ENCODE measurements at regions not wholly inside any gene's neighbourhood (a gene's known extent, or its start where the extent isn't known, plus 50 kb on each side); places are given as distances from the start of the nearest gene placed in this dataset.

DNA sequence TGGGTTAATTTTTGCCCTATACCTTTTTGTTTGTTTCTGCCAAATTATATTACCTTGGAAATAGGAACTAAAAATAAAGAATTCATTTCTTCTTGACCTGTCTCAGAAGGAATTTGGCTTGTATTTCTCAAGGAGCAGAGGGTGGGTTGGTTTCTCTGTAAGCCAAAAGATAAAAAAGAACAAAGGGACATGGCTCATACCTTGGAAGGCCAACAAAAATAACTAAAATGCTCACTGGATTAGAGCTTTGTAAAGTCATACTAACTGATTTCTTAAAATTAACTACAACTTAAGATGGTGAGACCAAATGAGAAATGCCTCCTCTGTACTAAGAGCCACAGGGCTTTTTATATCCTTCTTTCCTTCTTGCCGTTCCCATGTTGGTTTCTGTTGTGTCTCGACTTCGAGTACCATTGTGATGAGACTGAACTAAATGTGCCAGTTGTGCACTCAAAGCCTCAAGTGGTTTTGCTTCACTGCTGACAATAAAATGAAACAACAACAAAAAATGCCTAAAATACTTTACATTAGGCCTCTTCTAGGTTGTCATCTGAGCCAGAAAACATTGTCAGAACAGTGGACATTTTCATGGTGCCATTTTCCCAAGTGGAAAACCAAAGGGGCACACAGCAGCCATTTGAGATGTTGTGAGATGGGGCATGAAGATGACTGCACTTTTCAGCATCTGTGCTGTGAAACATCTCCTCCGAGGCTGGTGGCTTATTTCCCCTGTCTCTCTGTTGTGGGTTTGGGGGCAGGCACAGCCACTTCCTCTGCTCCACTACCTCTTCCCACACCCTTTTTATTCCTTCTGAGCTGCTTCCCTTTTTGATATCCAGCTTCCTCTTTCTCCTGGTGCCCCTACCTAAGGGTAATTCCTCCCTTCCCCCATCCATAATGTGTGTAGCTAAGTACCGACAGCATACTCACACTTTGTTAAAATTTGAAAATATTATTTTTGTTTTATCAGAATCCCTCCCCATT lies 51.8 kb upstream of the AGR3 start:
- POLR2A ChIA-PET: no interaction called here
- CTCF ChIA-PET: interaction anchor here (1.2 kb wide), 1 partner anchor 20 kb away, joined by 3 read pairs; no protein-coding TSS in a partner anchor
- peak overlapping the region in 3 of 7 experiments; percentile 1 to 44 (median 23) for H3K4me3 ChIP-seq (ENCODE audit: control insufficient read depth in 1 of 7, extremely low read depth in 1 of 7, insufficient read depth in 4 of 7, low read depth in 2 of 7, low read length in 6 of 7)

DNA sequence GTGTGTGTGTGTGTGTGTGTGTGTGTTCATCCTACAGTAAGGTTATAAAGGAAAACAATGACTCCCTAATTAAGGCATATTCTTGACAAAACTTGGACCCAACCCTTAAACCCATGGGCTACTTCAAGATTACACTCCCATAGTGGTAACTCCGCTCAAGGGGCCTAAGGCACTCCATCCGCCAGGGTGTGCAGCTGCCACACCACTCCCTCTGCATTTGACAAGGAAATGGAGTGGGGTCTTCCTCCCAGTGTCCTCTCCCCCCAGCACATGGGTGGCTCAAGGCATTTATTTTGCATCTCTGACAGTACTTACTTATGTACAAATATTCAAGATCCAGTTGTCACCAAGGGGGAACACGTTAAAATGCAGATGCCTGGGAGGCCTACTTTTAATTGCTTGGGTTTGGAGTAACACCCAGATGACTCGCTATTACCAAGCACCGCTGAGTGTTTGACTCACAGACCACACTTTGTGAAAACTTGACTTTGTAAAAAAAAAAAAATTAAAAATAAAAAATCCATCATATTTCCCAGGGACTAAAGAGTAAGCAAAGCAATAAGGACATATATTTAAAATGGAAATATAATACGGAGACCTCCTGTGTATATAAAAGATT lies 53.0 kb upstream of the AGR3 start:
- Histone ChIP-seq H3K36me3 (ENCODE audit: control insufficient read depth in 4 of 4, insufficient read depth in 4 of 4, low read length in 3 of 4) (no peaks in the 10 kb centered on the region), H3K4me3 (ENCODE audit: control insufficient read depth in 1 of 7, extremely low read depth in 1 of 7, insufficient read depth in 4 of 7, low read depth in 2 of 7, low read length in 6 of 7) (no peak overlapping the region), H3K9me3 (ENCODE audit: control extremely low read depth in 1 of 5, control insufficient read depth in 4 of 5, insufficient read depth in 2 of 5, low read depth in 1 of 5, low read length in 4 of 5) (no peaks in the 10 kb centered on the region), H3K4me1 (ENCODE audit: control extremely low read depth in 1 of 4, control insufficient read depth in 4 of 4, insufficient read depth in 4 of 4, low read length in 3 of 4) (peaks cover 11 to 66% (median 29%) of the 10 kb centered on the region in 4 experiments), H3K27me3 (replicated peaks in 2 of 5; ENCODE audit: control insufficient read depth in 4 of 5, insufficient read depth in 5 of 5, low read length in 4 of 5) (peaks cover 0 to 2% (median 0%) of the 10 kb centered on the region in 5 experiments), H3K27ac (ENCODE audit: insufficient read depth in 1 of 2, low read depth in 1 of 2, low read length in 2 of 2, poor library complexity in 1 of 2, severe bottlenecking in 2 of 2) (no peak overlapping the region)
- peak in 2 of 3 donors; percentile 46 to 67 for DNase-seq
- POLR2A ChIA-PET: interaction anchor here (0.7 kb wide), 1 partner anchor 79 kb away, joined by 3 read pairs; no protein-coding TSS in a partner anchor
- WGBS (ENCODE audit: insufficient coverage): 92% methylated on average over 2 of the region's 6 CpGs
- CTCF ChIA-PET: interaction anchor here (1.2 kb wide), 1 partner anchor 19 kb away, joined by 3 read pairs; no protein-coding TSS in a partner anchor

More for the DNA sequence above, 51.8 kb upstream of the AGR3 start:
- H3K36me3 ChIP-seq (ENCODE audit: control insufficient read depth in 4 of 4, insufficient read depth in 4 of 4, low read length in 3 of 4): no peaks in the 10 kb centered on the region
- peaks cover 0 to 2% (median 0%) of the 10 kb centered on the region in 5 experiments for H3K27me3 ChIP-seq (replicated peaks in 2 of 5; ENCODE audit: control insufficient read depth in 4 of 5, insufficient read depth in 5 of 5, low read length in 4 of 5)
- H3K9me3 ChIP-seq (ENCODE audit: control extremely low read depth in 1 of 5, control insufficient read depth in 4 of 5, insufficient read depth in 2 of 5, low read depth in 1 of 5, low read length in 4 of 5): no peaks in the 10 kb centered on the region
- DNase-seq: peak; percentile 74 to 92 (median 90)
- H3K27ac ChIP-seq (ENCODE audit: insufficient read depth in 1 of 2, low read depth in 1 of 2, low read length in 2 of 2, poor library complexity in 1 of 2, severe bottlenecking in 2 of 2): no peak overlapping the region
- 38% methylated on average over 4 of the region's 5 CpGs for WGBS (ENCODE audit: insufficient coverage)
- peaks cover 17 to 72% (median 36%) of the 10 kb centered on the region in 4 experiments for H3K4me1 ChIP-seq (ENCODE audit: control extremely low read depth in 1 of 4, control insufficient read depth in 4 of 4, insufficient read depth in 4 of 4, low read length in 3 of 4)

- Histone ChIP-seq H3K4me1 (ENCODE audit: control extremely low read depth in 1 of 4, control insufficient read depth in 4 of 4, insufficient read depth in 4 of 4, low read length in 3 of 4) (peaks cover 8 to 66% (median 29%) of the 10 kb centered on the region in 4 experiments), H3K36me3 (ENCODE audit: control insufficient read depth in 4 of 4, insufficient read depth in 4 of 4, low read length in 3 of 4) (no peaks in the 10 kb centered on the region), H3K9me3 (ENCODE audit: control extremely low read depth in 1 of 5, control insufficient read depth in 4 of 5, insufficient read depth in 2 of 5, low read depth in 1 of 5, low read length in 4 of 5) (no peaks in the 10 kb centered on the region), H3K27ac (ENCODE audit: insufficient read depth in 1 of 2, low read depth in 1 of 2, low read length in 2 of 2, poor library complexity in 1 of 2, severe bottlenecking in 2 of 2) (no peak overlapping the region), H3K27me3 (replicated peaks in 2 of 5; ENCODE audit: control insufficient read depth in 4 of 5, insufficient read depth in 5 of 5, low read length in 4 of 5) (peaks cover 0 to 2% (median 0%) of the 10 kb centered on the region in 5 experiments), H3K4me3 (ENCODE audit: control insufficient read depth in 1 of 7, extremely low read depth in 1 of 7, insufficient read depth in 4 of 7, low read depth in 2 of 7, low read length in 6 of 7) (no peak overlapping the region)
- DNase-seq: no peak
- POLR2A ChIA-PET: interaction anchor here (0.7 kb wide), 1 partner anchor 78 kb away, joined by 3 read pairs; no protein-coding TSS in a partner anchor
- CTCF ChIA-PET: no interaction called here
- WGBS (ENCODE audit: insufficient coverage): no CpG with 5 or more reads among the region's 1 CpG
Observed at GRCh38 chr7:16935341-16935735, 53.6 kb upstream of the AGR3 start.

DNA sequence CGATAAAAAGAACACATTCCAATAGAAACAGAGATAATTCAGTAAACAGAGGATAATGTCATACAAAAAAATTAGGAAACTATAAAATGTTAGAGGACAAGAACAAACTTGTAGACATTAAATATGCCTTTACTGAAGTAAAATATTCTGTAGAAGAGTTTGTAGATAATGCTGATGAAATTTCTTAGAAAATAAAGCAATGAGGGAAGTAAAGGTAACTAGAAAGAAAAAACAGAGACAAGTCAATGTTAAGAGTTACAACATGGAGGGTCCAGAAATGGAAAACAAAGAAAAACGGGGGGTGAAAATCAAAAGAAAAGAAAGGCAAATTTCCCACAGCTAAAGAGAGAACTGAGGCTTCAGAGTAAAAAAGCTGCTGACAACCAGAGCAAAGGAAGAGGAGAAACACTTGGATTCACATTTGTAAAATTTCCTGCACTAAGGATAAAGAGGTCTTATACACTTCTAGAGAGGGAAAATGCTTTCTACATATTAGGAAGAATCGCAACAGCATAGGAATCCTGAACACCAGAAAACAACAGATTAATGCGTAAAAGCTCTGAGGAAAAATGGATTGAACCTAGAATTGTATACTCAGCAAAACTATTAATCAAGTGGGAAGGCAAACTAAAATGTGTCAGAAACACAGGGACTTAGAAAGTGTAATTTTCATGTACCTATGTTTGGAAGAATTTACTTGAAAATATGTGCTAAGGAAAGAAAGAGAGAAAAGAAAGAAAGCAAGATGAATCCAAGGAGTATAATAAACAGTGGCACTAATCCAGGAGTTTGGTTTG lies 55.0 kb upstream of the AGR3 start:
- 93% methylated on average over 3 of the region's 4 CpGs for WGBS (ENCODE audit: insufficient coverage)
- no peaks in the 10 kb centered on the region for H3K36me3 ChIP-seq (ENCODE audit: control insufficient read depth in 4 of 4, insufficient read depth in 4 of 4, low read length in 3 of 4)
- no peak overlapping the region for H3K4me3 ChIP-seq (ENCODE audit: control insufficient read depth in 1 of 7, extremely low read depth in 1 of 7, insufficient read depth in 4 of 7, low read depth in 2 of 7, low read length in 6 of 7)
- H3K27ac ChIP-seq (ENCODE audit: insufficient read depth in 1 of 2, low read depth in 1 of 2, low read length in 2 of 2, poor library complexity in 1 of 2, severe bottlenecking in 2 of 2): no peak overlapping the region
- no peak for DNase-seq
- H3K4me1 ChIP-seq (ENCODE audit: control extremely low read depth in 1 of 4, control insufficient read depth in 4 of 4, insufficient read depth in 4 of 4, low read length in 3 of 4): peaks cover 20 to 70% (median 34%) of the 10 kb centered on the region in 4 experiments
- H3K27me3 ChIP-seq (replicated peaks in 2 of 5; ENCODE audit: control insufficient read depth in 4 of 5, insufficient read depth in 5 of 5, low read length in 4 of 5): peaks cover 0 to 2% (median 0%) of the 10 kb centered on the region in 5 experiments
- no peaks in the 10 kb centered on the region for H3K9me3 ChIP-seq (ENCODE audit: control extremely low read depth in 1 of 5, control insufficient read depth in 4 of 5, insufficient read depth in 2 of 5, low read depth in 1 of 5, low read length in 4 of 5)
- ChIA-PET POLR2A (no interaction called here), CTCF (interaction anchor here (0.9 kb wide), 1 partner anchor 46 kb away, joined by 3 read pairs; no protein-coding TSS in a partner anchor)

DNA sequence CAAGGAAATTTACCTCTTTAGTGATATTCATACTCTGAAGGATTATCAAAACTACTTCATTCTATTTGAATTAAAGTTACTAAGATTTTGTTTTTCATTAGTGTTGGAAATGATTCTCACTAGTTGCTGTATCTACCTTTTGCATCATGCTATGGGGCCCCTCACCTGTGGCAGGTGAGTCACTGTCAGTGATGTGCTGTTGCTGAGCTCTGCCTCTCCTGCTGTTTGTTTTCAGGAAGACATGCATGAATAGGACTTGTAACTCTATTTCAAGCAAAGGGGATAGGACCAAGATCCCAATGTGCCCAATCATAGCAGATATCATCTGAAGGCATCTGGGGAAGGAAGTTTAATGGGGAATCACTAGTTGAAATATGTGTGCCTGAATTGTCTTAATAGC lies 57.4 kb upstream of the AGR3 start:
- H3K4me3 ChIP-seq (ENCODE audit: control insufficient read depth in 1 of 7, extremely low read depth in 1 of 7, insufficient read depth in 4 of 7, low read depth in 2 of 7, low read length in 6 of 7): no peak overlapping the region
- H3K27me3 ChIP-seq (replicated peaks in 2 of 5; ENCODE audit: control insufficient read depth in 4 of 5, insufficient read depth in 5 of 5, low read length in 4 of 5): peaks cover 0 to 2% (median 0%) of the 10 kb centered on the region in 5 experiments
- peaks cover 0 to 4% (median 0%) of the 10 kb centered on the region in 5 experiments for H3K9me3 ChIP-seq (ENCODE audit: control extremely low read depth in 1 of 5, control insufficient read depth in 4 of 5, insufficient read depth in 2 of 5, low read depth in 1 of 5, low read length in 4 of 5)
- ChIA-PET CTCF (interaction anchor here (0.6 to 0.9 kb wide), 2 partner anchors 10 to 19 kb away, joined by 3 read pairs; no protein-coding TSS in a partner anchor), POLR2A (no interaction called here)
- H3K27ac ChIP-seq (ENCODE audit: insufficient read depth in 1 of 2, low read depth in 1 of 2, low read length in 2 of 2, poor library complexity in 1 of 2, severe bottlenecking in 2 of 2): no peak overlapping the region
- peaks cover 12 to 57% (median 22%) of the 10 kb centered on the region in 4 experiments for H3K4me1 ChIP-seq (ENCODE audit: control extremely low read depth in 1 of 4, control insufficient read depth in 4 of 4, insufficient read depth in 4 of 4, low read length in 3 of 4)
- no peak for DNase-seq
- H3K36me3 ChIP-seq (ENCODE audit: control insufficient read depth in 4 of 4, insufficient read depth in 4 of 4, low read length in 3 of 4): no peaks in the 10 kb centered on the region

- CTCF ChIA-PET: interaction anchor here (0.6 to 1.1 kb wide), 4 partner anchors 10 to 23 kb away, joined by 3 to 6 read pairs (median 4); no protein-coding TSS in a partner anchor
- Histone ChIP-seq H3K9me3 (ENCODE audit: control extremely low read depth in 1 of 5, control insufficient read depth in 4 of 5, insufficient read depth in 2 of 5, low read depth in 1 of 5, low read length in 4 of 5) (peaks cover 0 to 10% (median 0%) of the 10 kb centered on the region in 5 experiments), H3K27me3 (replicated peaks in 2 of 5; ENCODE audit: control insufficient read depth in 4 of 5, insufficient read depth in 5 of 5, low read length in 4 of 5) (peaks cover 0 to 2% (median 0%) of the 10 kb centered on the region in 5 experiments), H3K4me3 (ENCODE audit: control insufficient read depth in 1 of 7, extremely low read depth in 1 of 7, insufficient read depth in 4 of 7, low read depth in 2 of 7, low read length in 6 of 7) (no peak overlapping the region), H3K27ac (ENCODE audit: insufficient read depth in 1 of 2, low read depth in 1 of 2, low read length in 2 of 2, poor library complexity in 1 of 2, severe bottlenecking in 2 of 2) (no peak overlapping the region), H3K36me3 (ENCODE audit: control insufficient read depth in 4 of 4, insufficient read depth in 4 of 4, low read length in 3 of 4) (no peaks in the 10 kb centered on the region), H3K4me1 (ENCODE audit: control extremely low read depth in 1 of 4, control insufficient read depth in 4 of 4, insufficient read depth in 4 of 4, low read length in 3 of 4) (peaks cover 12 to 43% (median 22%) of the 10 kb centered on the region in 4 experiments)
- POLR2A ChIA-PET: no interaction called here
- DNase-seq: peak; percentile 43 to 67 (median 51)
Observed at GRCh38 chr7:16940776-16941175, 59.0 kb upstream of the AGR3 start.

Data from common myeloid progenitor, CD34-positive (primary cell).